ENCODE measurements at regions not wholly inside any gene's neighbourhood (a gene's known extent, or its start where the extent isn't known, plus 50 kb on each side); places are given as distances from the start of the nearest gene placed in this dataset.

DNA sequence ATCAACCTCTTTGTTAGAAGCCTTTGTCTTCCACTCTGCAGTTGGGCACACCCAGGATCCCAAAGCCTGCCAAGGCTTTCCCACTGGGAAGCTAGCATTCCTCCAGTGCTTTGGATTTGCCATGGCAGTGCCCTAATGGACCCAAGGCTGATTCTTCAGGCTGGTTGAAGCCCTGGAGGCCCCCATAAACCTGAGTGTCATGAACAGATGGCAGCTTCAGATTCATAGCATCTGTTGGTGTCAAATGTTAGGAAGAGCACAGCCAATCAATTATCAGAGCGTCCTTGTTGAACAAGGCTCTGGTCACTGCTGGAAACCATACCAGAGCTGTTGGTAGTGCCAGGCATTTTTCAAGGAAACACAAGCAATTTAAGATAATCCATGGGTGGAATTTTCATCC lies 241.1 kb upstream of the KLF4 start:
- DNase-seq = no peak

GRCh38 chr9:107727086-107727780 lies 237.7 kb upstream of the KLF4 start:
- DNase-seq = no peak

DNA sequence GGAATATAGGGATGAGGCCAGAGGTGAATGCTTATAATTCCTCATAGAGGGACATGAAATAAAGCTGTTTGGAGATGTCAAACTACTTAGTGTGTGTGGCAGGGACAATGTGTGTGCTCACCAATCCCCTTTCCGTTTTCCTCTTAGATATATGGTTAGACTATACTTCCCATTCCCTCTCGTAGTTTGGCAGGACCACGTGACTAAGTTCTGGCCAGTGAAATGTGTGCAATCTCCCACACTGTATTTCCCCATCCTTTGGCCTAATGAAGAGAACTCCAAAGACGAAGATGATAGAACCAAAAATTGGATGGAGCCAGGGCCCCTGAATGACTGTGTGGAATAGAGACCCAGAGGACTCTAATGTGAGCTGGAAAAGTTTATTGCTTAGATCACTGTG lies 233.4 kb upstream of the KLF4 start:
- no peak for DNase-seq

DNA sequence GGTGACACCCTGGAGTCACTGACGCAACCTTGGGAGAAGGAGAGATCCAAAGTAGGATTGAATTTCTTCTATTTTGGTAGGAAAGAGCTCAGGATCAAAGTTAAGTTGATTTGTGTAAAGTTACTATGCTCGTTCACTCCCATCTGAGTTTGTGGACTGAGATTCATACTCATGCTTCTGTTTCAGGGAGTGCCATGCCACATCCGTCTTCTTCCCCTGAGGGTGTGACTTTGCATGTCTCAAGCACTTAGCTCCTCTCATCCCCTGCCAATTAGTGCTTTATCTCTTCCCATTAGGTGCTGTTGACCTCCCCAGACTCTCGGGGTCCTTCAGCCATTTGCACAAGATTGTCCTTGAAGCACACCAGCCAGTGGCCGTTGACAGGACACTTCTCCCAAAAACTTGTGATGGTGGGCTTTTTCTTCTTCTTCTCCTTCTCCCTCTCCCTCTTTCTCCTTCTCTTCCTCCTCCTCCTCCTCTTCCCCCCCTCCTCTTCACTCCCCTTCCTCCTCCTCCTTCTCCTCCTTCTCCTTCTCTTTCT lies 232.2 kb upstream of the KLF4 start:
- DNase-seq = no peak

- no peak for DNase-seq
Observed at GRCh38 chr9:107720501-107720900, 230.9 kb upstream of the KLF4 start.

DNA sequence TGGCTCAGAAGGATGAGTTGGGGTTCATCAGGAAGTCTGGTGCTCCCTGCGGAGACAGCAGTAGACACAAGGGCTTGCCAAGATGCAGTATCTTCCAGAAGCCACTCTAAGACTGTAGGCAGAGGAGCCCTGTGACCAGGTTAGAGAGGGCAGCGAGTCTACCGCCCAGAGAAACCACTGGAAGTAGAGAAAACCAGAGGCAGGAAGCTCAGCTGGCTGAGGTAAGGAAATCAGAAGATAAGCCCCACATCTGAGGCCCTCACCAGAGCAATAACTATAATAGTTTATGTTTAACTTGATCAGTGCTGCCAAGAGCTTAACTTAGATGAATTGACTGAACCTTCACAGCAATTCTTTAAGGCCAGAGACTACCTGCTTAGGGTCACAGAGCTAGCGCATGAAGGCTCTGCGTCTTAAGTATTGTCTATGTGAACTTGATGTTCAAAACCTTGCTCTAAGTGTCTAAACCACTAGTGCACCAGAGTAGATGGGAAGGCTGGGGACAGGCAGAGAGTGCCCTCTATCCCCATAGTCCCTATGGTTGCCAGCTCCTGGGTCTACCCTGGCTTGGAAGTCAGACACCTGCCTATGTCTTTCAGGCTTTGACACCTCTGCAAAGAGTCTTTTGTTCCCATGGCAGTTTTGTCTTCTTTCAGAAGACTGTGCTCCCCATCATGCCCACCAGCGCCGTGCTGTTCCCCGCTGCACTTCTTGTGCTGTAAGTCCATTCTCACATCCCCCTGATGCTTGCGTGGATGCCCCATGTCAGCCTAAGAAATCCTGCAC lies 228.2 kb upstream of the KLF4 start:
- no peak for DNase-seq

- DNase-seq = no peak
Observed at GRCh38 chr9:107715740-107716139, 226.2 kb upstream of the KLF4 start.

DNA sequence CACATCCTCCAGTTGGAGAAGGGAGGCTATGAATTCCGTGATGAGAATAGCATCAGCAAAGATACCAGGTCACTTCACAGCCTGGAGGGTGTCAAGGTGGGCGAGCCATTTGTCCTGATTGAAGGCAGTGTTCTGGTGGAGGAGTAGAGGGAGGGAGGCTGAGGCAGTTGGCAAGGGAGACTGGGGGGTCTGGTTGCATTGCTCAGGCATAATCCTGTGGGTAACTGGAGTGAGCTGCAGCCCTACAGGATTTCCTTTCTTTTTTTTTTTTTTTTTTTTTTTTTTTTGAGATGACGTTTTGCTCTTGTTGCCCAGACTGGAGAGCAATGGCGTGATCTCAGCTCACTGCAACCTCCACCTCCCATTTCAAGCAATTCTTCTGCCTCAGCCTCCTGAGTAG lies 223.9 kb upstream of the KLF4 start:
- no peak for DNase-seq

DNA sequence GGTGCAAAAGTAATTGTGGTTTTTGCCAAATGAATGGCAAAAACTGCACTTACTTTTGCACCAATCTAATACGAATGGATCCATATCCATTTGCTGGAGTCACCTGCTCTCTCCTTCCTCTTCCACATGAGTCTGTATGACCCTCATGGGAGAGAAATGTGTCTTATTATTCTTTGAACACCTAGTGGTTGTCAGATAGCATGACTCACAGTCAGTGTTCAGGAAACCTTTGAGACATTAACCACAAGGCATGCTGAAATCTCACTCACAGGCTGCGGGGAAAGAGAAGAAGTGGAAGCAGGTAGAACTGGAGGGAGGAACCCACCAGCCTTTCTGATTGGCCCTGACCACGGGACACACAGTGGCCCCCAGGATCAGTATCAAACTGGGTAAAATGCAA lies 222.8 kb upstream of the KLF4 start:
- DNase-seq = no peak

DNA sequence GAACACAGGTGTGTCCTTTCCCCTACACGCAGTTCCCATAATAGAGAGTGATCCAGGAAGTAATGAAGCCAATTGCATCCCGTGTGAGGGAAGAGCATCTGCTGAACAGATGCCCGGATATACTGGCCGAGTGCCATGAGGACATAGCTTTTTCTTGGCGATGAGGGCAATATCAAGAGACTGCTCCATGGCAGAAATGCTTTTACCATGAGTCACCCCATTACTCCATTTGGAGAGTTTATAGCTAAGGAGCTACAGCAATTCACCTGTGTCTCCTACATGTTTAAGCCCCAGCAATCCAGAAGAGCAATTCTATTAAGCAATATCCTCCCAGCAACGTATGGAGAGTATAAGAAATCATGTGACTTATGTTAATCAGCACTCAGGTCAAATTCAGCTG lies 222.0 kb upstream of the KLF4 start:
- DNase-seq = peak; percentile 45

GRCh38 chr9:107710953-107711352 lies 221.4 kb upstream of the KLF4 start:
- no peak for DNase-seq

DNA sequence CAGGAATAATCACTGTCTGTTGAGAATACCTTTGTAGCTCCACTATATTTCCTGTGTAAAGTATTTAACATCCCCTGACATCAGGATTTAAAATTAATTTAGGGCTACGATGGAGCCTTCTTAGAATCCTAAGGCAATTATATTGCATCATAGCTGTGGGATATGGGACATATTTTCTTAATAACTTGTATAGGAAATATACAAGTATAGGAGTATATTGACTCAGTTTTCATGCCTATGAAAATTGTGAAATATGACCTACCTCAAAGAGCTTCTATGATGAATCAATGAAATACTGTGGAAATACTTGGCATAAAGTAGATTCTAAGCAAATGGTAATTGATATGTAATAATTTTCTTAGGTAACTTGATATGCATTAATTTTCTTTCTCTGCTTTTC lies 221.0 kb upstream of the KLF4 start:
- DNase-seq = no peak

DNA sequence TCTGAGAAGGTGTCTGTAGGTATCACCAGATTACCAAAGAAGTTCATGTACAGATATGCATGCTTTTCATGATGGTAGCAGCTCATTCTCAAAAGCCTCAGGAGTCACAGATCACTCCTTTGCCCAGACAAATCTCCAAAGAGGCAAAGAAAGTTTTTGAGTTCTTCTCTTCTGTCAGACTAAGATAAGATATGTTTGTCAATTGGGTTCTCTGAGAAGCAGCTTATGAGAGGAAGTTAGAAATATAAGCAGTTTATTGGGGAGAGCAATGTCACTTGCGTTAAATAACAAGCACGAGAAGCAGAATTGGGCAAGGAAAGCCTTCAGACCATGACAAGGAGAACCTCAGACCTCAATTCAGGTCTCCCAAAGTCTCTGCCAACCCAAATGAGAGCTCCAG lies 219.2 kb upstream of the KLF4 start:
- no peak for DNase-seq

DNA sequence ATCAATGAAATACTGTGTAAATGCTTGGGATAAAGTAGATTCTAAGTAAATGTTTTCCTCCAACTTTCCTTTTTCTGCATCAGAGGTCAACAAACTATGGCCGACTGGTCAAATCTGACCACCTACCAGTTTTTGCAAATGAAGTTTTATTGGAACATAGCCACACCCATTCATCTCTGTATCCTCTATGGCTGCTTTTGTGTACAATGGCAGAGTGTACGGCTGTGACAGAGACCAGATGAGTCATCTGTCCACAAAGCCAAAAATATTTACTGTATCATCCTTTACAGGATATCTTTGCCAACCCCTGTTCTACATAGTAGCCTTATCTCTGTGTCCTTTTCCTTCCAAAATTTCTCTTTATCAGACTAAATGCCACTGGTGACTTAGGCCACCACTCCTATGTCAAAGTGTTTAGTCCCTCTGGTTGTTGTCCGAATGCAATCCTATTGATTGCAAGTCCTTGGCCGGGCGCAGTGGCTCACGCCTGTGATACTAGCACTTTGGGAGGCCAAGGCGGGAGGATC lies 218.4 kb upstream of the KLF4 start:
- no peak for DNase-seq

GRCh38 chr9:107707428-107707837 lies 217.9 kb upstream of the KLF4 start:
- DNase-seq = peak; percentile 18

- DNase-seq = no peak
Observed at GRCh38 chr9:107706701-107707427, 217.3 kb upstream of the KLF4 start.

DNA sequence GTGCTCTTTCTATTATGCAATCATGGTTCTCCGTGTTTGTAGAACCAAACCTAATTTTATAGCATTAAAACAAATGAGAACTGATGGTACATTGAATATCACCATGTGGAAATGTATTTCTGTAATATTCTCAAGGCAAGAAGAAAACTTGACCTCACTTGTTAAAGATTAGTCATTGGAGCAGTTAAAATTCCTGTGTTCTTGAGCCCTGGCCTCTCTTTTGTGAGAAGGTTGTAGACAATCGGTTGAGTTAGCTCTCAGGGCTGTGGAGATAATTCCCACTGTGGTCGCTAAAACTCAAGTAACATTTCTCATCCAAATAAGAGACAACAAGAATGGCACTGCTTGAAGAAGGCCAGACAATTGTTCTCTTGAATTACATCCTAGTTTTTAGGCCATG lies 216.0 kb upstream of the KLF4 start:
- DNase-seq = no peak

GRCh38 chr9:107704774-107705173 lies 215.2 kb upstream of the KLF4 start:
- no peak for DNase-seq

GRCh38 chr9:107703651-107704050 lies 214.1 kb upstream of the KLF4 start:
- DNase-seq = no peak

- DNase-seq = no peak
Observed at GRCh38 chr9:107700847-107701246, 211.3 kb upstream of the KLF4 start.

GRCh38 chr9:107699231-107699630 lies 209.7 kb upstream of the KLF4 start:
- DNase-seq = peak; percentile 79

DNA sequence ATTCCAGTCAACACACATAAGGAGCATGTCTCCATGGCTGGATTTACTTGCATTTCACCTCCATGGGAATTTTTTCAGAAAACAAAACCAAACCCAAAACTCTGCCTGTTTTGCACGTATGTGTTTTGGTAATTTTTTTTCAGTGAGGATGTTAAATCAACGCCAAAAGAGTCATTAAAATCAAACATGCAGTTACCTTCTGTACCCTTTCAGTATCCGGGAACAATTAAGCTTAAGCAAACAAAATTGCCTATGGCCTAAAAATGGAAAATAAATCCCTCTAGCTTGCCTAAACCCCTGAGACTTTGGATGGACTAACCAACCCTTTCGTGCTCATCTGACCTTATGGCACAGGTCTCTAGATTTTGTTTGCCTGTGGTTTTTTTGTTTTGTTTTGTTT lies 209.2 kb upstream of the KLF4 start:
- DNase-seq = no peak

- no peak for DNase-seq
Observed at GRCh38 chr9:107696302-107696701, 206.7 kb upstream of the KLF4 start.

All from eye (tissue), 1 donor.